T-helper 22 cell (primary cell): ENCODE measurements at regions not wholly inside any gene's neighbourhood (a gene's known extent, or its start where the extent isn't known, plus 50 kb on each side); places are given as distances from the start of the nearest gene placed in this dataset.

Experiments used
- DNase-seq: peaks from one replicate; pipeline ENCODE4 v3.0.0-alpha.2; 2020; ENCODE audit warnings: low read depth

DNA sequence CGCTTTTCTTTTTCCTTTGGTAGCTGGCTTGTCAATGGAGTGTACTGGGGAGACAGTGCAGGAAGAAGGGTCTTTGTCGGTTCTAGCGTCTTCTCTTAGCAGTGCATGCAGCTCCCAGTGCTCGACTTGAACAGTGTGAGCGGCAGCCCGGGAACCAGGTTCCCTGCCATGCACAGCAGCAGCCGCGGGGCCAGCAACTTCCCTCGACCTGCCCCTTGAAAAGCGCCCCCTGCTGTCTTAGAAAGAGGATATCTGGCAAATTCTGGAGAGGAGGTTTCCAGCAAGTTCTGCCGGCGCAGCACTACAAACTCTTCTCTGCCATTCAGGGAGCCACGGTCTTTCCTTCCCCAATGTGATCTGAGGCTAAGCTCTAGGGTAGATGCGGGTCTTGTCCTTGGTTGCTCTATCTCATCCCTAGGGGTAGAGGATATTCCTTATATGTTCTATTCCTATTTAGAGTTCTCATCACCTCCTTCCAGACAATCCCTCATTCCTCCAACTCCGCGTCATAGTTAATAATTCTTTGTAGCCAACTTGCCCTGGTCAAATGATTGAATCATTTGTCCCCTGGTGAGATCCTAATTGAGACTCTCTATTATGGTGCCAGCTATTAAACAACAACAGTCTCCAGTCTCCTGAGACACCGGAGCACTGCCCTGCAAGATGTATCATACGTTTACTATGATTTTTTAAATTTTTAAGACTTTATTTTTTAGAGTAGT, 451.3 kb downstream of the PMP22 start:
- DNase-seq = no peak

DNA sequence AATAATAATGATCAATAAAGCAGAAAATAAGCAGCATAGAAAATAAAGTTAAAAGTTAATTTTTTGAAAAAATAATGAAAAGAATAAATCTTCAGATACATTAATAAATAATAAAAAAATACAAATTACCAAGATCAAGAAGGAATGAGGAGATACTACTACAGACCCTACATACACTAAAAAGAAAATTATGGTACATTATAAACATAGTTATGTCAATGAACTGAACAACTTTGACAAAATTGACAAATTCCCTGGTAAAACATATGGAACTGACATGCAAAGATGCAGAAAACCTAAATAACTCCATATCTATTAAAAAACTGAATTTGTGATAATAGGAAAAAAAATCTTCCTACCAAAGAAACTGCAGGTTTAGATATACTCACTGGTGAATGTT, 456.7 kb downstream of the PMP22 start:
- DNase-seq = no peak

DNA sequence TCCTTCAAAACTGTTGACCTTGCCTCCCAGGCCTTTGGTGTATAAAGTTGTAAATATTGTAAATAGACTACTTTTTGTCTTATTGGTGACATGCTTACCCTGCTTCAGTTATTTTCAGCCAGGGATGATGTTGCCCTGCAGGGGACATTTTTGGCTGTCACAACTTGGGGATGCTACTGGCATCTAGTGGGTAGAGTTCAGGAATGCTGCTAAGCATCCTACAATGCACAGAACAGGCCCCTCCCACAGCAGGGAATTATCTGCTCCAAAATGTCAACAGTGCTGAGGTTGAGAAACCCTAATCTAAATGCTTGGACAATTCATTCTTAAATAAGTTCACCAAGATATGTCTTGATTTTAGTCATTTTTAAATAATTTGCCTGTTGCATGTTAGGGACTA, 459.8 kb downstream of the PMP22 start:
- DNase-seq = no peak

DNA sequence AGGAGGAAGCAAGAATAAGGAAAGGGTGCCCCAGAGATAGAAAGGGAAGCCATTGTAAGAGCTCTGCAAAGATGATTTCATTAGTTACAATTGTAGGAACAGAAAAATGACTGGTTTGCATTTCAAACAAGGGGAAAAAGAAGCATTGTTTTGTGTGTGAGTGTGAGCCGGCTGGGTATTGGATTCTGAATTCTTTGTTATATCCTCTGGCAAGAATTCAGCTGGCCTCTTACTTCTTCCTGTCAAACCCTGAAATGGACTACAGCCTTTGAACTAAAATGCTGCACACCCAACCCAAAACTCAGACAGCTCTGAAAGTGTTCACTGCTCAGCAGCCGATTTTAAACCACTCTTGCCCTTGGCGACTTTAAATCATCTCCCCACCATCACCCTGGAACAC, 461.3 kb downstream of the PMP22 start:
- DNase-seq = no peak

DNA sequence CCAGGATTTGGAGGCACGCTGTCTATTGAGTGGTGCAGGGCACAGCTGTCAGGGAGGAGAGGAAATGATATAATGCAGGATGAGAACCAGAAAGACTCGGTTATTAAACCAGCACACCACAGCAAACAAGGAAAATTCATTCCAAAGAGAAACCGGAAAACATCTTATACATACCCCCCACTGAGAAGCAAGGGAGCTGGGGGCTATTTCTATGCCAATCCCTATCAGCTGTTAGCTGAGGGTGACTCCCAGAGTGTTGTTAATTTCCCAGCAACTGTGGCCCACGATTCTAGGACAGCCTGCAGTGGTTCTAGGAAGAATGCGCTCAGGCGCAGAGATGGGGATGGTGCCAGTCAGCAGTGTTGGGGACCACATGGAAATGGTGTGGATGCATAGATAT, 467.3 kb downstream of the PMP22 start:
- no peak for DNase-seq

DNA sequence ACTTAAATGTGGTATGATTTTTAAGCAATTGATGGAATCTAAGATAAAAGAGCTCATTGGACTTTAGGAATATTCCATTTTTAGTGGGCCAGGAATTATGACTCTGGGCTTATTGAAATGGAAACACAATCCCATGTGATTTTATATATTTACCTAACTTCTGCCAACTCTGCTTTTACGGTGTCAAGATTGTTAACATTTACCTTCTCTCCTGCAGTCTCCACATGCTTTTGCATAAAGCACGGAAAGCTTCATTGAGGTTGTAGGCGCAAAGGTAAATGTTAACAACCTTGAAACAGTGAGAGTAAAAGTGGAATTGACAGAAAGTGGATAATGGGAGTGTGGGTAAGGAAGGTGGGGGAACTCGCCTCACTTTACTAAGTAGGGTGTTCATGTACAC, 468.1 kb downstream of the PMP22 start:
- DNase-seq = no peak

DNA sequence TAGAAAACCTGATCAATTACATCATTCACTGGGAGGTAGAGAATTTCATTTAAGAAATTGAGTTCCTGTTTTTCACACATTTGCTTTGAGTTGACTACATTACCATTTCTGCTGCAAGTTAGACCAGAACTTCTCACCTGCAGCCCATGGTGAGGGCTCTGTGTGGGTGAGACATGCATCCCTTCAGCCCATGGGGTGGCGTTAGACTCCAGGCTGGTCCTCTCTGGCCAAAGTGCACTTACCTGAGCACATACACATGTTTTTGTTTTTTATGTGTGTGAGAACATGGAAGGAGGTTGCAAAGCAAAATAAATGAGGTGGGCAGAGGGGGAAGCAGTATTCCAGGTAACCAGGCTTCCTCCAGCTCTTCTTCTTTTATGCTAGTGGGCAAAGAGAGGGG, 470.2 kb downstream of the PMP22 start:
- DNase-seq = no peak

DNA sequence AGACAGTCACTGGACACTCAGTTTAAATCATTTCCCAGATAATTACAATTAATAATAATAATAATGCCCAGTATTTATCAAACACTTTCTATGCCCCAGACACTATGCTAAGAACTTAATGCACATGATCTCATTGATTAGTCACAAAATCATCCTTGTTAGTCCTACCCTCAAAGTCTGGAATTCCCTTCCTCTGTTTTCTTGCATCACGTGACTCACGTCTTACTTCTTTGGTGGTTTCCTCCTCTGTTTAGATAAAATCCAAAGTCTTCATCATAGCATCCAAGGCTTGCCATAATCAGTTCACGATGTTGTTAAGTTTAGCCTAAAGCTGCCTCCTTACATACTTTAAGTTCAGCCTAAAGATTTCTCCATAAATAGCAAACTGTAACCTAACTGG, 471.9 kb downstream of the PMP22 start:
- DNase-seq = no peak

DNA sequence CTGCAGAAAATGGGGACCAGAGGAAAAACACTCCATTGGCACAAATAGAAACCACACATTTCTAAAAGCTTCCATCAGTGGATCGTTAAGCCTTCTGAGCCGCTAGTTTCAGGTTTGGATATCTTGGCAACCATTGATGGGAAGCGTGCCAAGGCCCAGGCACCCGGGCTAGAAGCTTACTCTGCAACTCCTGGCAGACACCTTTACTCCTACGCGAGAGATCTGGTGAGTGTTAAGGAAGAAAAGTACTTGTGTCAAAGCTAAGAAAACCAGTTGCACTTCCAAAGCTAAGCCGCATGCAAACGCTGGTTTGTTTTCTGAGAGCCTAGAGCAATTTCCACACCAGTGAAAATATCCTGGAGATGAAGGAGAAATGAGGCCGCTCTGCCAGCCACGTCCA, 472.4 kb downstream of the PMP22 start:
- DNase-seq = no peak

DNA sequence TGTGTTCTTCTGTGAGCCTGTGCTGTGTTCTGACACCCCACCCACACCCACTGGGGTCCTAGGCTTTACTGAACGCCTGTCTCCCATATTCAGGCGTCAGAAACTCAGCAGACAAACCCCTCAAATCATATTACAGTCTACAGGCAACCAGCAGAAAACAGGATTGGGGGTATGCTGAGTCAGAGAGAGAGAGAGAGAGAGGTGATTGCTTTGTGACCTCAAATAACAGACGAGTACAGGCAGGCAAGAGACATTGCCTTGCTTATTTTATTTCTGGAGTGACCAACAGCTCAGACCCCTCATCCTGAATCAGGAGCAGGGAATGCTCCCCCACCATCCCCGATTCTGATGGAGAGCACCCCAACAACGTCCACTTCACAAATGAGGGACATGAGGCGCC, 473.9 kb downstream of the PMP22 start:
- no peak for DNase-seq

DNA sequence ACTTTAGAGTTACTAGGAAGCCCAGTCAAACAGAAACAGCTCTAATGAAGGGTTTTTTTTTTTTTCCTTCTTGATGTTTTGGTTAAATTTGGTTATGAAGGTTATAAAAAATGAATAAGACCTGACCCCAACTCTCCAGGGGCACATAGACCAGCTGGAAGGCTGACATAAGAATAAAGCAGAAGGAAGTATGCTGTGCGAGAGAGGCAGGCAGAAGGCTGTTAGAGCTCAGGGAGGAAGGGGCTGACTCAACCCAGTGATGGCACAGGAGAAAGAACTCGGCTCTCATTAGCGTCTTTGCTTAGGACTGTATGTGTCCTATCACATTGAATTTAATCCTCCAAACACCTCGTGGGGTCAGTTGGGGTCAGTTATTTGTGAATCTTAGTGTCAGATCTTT, 474.6 kb downstream of the PMP22 start:
- no peak for DNase-seq

DNA sequence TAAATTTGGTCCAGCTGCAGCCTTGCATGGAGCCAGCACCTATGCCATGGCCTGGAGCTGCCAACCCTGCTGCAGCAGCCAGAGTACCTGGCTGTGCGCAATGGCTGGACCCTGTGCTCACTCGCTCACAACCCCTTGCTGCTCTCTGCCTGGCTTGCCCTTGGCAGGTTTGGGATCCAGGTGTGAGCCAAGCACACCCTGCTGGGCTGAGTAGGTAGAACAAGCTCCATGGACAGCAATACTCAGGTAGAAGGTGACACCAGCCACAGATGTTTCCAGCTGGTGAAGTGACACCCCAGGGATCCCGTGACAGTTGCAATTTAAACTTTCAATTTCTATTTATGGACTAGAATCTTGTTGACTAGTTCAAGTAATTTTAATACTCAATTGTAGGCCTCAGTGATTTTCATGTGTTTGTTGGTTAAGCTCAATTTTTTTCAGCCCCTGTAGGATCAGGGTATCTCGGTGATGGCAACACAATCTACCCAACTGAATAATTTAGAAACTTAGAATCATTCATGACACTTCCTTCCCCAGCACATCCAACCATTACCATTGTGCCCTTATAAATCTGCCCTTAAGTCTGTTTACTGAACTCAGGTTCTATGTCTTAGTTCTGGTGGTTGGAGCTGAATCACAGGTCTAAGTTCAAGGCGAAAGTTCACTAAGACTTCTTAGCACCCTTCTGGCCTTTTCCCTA, 480.0 kb downstream of the PMP22 start:
- no peak for DNase-seq

DNA sequence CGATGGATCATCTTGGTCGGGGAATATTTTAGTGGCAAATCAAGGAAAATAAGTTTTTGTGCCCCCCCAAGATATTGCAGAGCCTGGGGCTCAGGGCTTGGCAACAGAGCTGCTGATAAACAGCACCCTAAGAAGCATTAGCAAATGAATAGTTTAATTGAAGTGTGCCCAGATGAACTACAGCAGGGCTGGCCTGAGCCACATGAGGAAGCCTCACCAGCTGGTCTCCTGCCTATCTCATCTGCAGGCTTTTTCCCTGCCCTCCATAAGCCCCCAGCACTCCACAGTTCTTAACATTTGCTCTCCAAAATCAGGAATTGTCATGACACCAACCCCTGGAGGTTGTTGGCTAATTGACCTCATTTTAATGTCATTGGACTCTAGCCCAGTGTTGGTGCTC, 480.2 kb downstream of the HS3ST3B1 start:
- no peak for DNase-seq

DNA sequence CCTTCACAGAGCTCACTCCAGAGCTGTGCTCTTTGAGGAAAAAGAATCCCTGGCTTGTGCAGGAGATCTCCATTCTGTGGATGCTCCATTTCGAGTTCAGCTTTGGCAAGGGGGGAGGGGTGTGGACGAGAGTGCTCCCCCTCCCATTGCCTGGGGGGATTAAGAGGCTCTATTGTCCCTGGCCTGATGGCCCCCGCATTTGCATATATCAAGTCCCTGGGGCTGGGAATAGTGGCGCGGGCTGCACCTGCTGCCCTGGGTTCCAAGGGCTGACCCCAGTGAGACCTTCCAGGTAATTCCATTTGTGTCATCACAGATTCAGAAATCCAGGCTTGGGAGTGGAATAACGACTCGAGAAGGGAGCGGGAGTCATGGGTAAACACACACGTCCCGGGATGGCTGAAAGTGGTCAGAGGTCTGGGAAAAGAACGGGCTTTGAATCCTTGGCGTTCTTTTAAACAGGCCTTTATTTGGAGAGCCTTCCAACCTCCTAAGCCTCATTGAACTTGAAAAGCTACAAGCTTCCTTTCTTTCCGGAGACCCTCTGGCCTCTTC, 479.3 kb downstream of the HS3ST3B1 start:
- no peak for DNase-seq

DNA sequence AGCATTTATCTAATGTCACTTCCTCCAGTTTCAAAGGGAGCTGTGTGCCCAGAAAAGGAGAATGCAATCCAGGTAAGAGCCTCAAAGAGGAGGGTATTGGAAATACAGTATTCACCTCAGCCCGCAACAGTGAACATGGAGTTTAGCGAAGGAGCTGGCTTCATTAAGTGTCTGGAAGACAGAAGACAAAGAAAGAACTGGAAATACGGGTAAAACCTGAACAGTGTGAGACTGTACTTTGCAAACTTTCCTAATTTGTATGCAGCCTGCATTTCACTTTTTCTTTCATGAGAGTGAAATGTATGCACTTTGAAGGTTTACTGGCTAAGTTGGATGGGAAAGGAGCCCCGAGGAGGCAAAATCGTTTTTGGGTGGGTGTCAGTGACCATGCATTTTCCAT, 478.4 kb downstream of the HS3ST3B1 start:
- no peak for DNase-seq

DNA sequence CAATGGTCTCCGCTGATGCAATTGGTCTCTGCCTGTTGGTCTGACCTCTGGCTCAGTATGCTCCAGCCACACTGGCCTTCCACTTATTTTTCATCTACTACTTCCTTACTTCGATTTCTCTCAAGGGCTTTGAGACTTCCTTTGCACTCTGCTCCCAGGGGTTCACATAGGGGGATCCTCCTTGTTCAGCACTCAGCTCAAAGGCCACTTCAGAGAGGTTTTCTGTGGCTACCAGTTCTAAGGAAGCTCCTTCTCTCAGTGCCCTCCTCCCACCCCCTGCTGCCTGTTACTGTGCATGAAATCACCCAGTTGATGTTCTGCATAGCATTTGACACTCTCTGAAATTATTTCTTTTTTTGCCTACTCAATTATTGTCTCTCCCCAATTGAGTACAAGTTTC, 476.4 kb downstream of the HS3ST3B1 start:
- DNase-seq = no peak

DNA sequence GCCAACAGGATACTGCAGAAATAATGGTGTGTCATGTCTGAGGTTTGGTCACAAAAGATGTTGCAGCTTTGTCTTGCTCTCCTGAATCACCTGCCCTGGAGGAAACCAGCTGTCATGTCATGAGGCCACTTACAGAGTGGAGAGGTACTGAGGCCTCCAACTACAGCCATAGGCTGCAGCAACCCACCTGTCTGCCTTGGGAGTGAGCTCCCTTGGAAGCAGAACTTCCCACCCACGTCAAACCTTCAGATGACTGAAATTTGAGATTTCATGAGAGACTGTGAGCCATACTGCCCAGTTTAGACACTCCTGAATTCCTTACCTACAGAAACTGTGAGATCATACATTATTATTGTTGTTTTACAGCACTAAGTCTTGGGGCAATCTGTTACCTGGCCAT, 475.9 kb downstream of the HS3ST3B1 start:
- no peak for DNase-seq

DNA sequence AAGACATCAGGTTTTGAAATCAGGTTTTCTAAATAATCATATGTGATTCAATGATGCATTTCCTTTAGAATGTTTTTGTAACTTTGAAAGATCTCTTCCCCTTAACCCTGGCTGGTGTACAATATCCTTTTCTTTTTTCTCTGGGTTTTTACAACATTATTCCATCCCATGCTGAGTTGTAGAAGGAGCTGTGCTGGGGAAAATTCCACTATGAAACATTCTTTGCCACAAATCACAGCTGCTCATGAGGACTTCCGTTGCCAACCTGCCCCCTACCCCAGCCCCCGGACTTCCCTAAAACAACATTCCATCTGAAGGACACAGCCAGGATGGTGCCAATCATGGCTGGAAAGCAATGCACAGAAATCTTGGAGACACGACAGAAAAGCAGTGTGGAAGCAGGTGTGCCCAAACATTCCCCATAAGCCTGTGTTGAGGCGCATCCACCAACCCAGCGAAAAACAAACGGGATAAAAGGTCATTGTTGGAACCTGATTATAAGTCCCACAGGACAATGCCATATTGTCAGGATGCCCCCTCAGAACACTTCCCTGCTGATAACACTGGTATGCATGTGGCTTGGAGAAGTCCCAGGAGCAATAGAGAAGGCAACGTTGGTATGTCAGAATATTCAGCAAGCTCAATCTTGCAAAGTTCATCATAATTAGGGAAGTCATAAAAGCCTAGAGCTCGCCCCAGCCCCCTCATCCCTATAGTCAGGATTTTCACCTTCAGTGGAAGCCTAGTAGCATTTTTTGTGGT, 475.0 kb downstream of the HS3ST3B1 start:
- DNase-seq = no peak

DNA sequence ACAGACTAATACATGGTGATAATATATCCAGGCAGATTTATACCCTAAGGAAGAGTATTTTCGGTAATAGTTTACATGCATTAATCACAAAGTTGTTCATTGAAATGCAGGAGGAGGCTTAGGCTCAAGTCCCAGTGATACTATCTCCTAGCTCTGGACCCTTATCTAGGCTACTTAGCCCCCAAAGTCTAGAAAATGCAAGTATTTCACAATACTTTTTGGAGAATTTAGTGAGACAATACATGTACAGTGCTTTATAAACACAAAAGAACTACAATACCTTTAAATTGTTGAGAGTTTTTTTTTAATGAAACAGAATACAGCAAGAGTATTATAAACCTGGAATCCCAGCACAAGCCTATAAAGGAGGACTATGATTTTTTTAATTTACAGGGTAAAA, 473.9 kb downstream of the HS3ST3B1 start:
- DNase-seq = no peak

DNA sequence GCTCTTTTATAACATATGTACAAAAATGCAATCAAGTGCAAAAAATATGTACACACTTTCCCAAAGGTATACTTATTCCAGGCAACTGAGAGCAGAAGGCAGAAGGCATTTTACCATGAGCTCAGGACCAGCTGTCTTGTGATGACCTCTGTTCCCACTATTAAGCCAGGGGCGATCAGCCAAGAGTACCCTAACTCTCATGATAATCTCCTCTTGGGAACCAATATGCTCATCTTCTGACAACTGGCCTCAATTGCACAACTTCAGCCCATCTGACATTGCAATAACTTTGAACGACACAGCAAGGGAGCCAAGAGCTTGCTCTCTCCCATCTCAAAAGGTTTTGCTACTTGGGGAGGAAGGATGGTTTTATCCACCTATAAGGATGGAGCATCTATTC, 471.9 kb downstream of the HS3ST3B1 start:
- DNase-seq = no peak

DNA sequence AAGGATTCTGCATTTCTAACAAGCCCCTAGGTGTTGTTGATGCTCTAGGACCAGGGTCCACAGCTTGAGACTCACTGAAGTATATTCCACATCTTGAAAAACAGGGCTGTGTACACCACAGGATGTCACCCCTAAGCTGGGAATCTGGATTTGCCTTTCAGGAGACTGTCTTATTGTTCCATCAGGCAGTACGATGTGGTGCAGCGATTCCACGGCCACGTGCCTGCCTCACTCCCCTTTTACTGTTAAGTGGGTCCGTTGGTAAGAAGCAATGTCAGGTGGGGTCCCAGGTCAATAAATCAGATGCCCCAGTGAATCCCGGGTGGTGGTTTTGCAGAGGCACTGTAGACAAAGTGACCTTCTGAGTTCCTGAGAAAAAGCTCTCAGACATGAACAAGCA, 470.7 kb downstream of the HS3ST3B1 start:
- no peak for DNase-seq

DNA sequence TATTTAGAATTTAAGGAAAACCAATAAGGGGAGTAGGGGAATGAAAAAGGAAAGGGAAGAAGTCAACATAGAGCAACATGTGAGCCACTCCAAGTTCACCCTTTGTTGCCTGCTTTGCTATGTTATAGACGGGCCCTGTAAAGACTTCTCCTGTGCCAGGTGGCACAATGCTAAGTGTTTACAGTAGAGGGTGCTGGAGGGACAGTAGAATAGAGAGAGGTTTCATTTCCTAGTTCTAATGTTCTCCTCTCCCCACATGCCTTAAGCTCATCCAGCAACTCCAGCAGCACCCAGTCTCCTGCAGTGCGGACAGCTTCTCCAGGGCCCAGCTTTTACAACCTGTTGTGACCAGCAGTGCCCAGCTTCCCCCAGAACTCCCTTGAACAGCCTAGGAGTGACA, 468.0 kb downstream of the HS3ST3B1 start:
- DNase-seq = no peak
